Right lobe of liver (tissue), 6 donors: ENCODE measurements at regions not wholly inside any gene's neighbourhood (a gene's known extent, or its start where the extent isn't known, plus 50 kb on each side); places are given as distances from the start of the nearest gene placed in this dataset.
A peak's percentile ranks its signal among the peaks of the same experiment; 100 is the strongest.
"Not testable (repeated sequence)": the region's sequence is repeated elsewhere in the genome, so short reads cannot be mapped to it uniquely, and the experiment has no call there.

Experiments
- ATAC-seq, 4 donors: fragments of 200-7000 bp; cut with Tn5 transposase; one replicate each; pipeline ENCODE4 v1.9.1; 2020; ENCODE audit warnings: mild to moderate bottlenecking in 4 of 4, moderate library complexity in 4 of 4
- DNase-seq, 3 donors: peaks; one replicate each; pipeline ENCODE4 v3.0.0-alpha.2; 2020
- H3K27ac ChIP-seq, 3 donors: fragments of 200-600 bp; one replicate each; pipeline ENCODE4 v1.8.0; 2022
- H3K27me3 ChIP-seq, 2 donors: fragments of 200-600 bp; one replicate each; pipeline ENCODE4 v1.8.0; 2022
- H3K36me3 ChIP-seq, 4 donors: fragments of 200-600 bp; sonication (generic) in 1 of 4; one replicate each; pipeline versions ENCODE4 v1.5.1 to v1.8.0; 2017 to 2022; ENCODE audit warnings: control low read depth in 1 of 4
- H3K4me1 ChIP-seq, 4 donors: fragments of 200-600 bp; sonication (generic) in 1 of 4; one replicate each; pipeline versions ENCODE4 v1.5.1 to v1.8.0; 2017 to 2022; ENCODE audit warnings: control low read depth in 1 of 4
- H3K4me3 ChIP-seq, 3 donors: fragments of 200-600 bp; one replicate each; pipeline ENCODE4 v1.8.0; 2022
- H3K9me3 ChIP-seq, 4 donors: fragments of 200-600 bp; sonication (generic) in 1 of 4; one replicate each; pipeline versions ENCODE4 v1.5.1 to v1.8.0; 2017 to 2022; ENCODE audit warnings: control low read depth in 1 of 4
- POLR2A ChIP-seq: fragments of 450-650 bp; IDR thresholded peaks from one replicate; pipeline ENCODE4 v1.6.1; 2017; ENCODE audit warnings: antibody characterized with exemption, mild to moderate bottlenecking
- WGBS: methylation state at CpG from one replicate; pipeline ENCODE4 v1.1.6; 2018; ENCODE audit warnings: low coverage, low lambda C conversion rate; ENCODE audit not compliant: insufficient coverage; ENCODE audit errors: missing lambda C conversion rate; 5-methylcytosine and 5-hydroxymethylcytosine counted together
- intact Hi-C, 2 donors: fragments of 100-400 bp; cut with DNase I; formaldehyde crosslinking; loops; one replicate each; pipeline versions ENCODE4 v1.11.2 to v1.14.1; 2022
- TF ChIP-seq, protein P1 (sequence below), 4 donors: fragments of 200-600 bp in 3 of 4; fragments of 450-650 bp in 1 of 4; IDR thresholded peaks; one replicate each; pipeline versions ENCODE4 v1.5.1 to v1.8.0; 2016 to 2022; ENCODE audit warnings: antibody characterized with exemption in 4 of 4, mild to moderate bottlenecking in 2 of 4
- donor health status: DM: no; HTN: yes; CAD: no.
- donor health status: DM: no; HTN: no; CAD: no.
- donor health status: DM: no; HTN: no; CAD: no.
- donor health status: DM: no; HTN: yes; CAD: no.
- donor health status: DM: no; HTN: yes; CAD: no.

DNA sequence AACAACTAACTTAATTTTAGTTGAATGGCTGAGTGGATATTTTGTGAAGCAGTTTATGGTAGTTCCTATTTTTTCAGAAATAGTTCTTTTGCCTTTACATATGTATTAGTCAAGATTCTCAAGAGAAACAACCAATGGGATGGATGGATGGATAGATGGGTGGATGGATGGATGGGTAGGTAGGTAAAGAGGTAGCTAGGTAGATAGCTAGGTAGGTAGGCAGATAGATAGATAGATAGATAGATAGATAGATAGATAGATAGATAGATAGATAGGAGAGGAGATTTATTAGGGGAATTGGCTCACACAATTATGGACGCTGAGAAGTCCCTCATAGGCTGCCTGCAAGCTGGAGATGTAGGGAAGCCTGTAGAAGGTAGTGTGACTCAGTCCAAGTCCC lies 74.0 kb upstream of the NUDT6 start:
- ATAC-seq: no peak
- intact Hi-C loops: no loop called here

GRCh38 chr4:122997463-122998101 lies 75.2 kb upstream of the NUDT6 start:
- Histone ChIP-seq H3K9me3 (no peaks in the 10 kb centered on the region), H3K27me3 (no peaks in the 10 kb centered on the region), H3K36me3 (no peaks in the 10 kb centered on the region), H3K27ac (no peak overlapping the region), H3K4me1 (no peaks in the 10 kb centered on the region), H3K4me3 (no peak overlapping the region)
- no peak for ATAC-seq
- 84% methylated on average over 2 of the region's 2 CpGs for WGBS
- DNase-seq: no peak
- intact Hi-C loops: no loop called here
- no peak for TF ChIP-seq POLR2A
- TF ChIP-seq, protein P1, sequence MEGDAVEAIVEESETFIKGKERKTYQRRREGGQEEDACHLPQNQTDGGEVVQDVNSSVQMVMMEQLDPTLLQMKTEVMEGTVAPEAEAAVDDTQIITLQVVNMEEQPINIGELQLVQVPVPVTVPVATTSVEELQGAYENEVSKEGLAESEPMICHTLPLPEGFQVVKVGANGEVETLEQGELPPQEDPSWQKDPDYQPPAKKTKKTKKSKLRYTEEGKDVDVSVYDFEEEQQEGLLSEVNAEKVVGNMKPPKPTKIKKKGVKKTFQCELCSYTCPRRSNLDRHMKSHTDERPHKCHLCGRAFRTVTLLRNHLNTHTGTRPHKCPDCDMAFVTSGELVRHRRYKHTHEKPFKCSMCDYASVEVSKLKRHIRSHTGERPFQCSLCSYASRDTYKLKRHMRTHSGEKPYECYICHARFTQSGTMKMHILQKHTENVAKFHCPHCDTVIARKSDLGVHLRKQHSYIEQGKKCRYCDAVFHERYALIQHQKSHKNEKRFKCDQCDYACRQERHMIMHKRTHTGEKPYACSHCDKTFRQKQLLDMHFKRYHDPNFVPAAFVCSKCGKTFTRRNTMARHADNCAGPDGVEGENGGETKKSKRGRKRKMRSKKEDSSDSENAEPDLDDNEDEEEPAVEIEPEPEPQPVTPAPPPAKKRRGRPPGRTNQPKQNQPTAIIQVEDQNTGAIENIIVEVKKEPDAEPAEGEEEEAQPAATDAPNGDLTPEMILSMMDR (IDR thresholded peaks at IDR 0.05): no peak

More for the DNA sequence above, 74.0 kb upstream of the NUDT6 start:
- Histone ChIP-seq H3K4me1 (no peaks in the 10 kb centered on the region), H3K27ac (no peak overlapping the region), H3K4me3 (no peak overlapping the region), H3K36me3 (no peaks in the 10 kb centered on the region), H3K9me3 (no peaks in the 10 kb centered on the region), H3K27me3 (no peaks in the 10 kb centered on the region)
- WGBS: 89% methylated on average over 1 of the region's 1 CpG
- no peak for DNase-seq
- TF ChIP-seq, protein P1 (IDR thresholded peaks at IDR 0.05): no peak
- no peak for TF ChIP-seq POLR2A

DNA sequence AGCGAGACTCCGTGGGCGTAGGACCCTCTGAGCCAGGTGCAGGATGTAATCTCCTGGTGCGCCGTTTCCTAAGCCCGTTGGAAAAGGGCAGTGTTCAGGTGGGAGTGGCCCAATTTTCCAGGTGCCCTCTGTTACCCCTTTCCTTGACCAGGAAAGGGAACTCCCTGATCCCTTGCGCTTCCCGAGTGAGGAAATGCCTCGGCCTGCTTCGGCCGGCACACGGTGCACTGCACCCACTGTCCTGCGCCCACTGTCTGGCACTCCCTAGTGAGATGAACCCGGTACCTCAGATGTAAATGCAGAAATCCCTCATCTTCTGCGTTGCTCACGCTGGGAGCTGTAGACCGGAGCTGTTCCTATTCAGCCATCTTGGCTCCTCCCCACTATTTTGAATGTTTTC lies 81.7 kb upstream of the NUDT6 start:
- H3K4me1 ChIP-seq, H3K9me3 ChIP-seq, DNase-seq, H3K27ac ChIP-seq, H3K36me3 ChIP-seq, ATAC-seq, intact Hi-C loops, H3K4me3 ChIP-seq, H3K27me3 ChIP-seq: not testable (repeated sequence)
- 95% methylated on average over 11 of the region's 17 CpGs for WGBS

- not testable (repeated sequence) for DNase-seq
- ATAC-seq: peak in 1 of 4 donors; percentile 12
Observed at GRCh38 chr4:123005126-123005525, 82.7 kb upstream of the NUDT6 start.

GRCh38 chr4:123007679-123008078 lies 85.3 kb upstream of the NUDT6 start:
- H3K27me3 ChIP-seq: no peaks in the 10 kb centered on the region
- intact Hi-C loops: no loop called here
- H3K4me3 ChIP-seq: no peak overlapping the region
- H3K4me1 ChIP-seq: no peaks in the 10 kb centered on the region
- no peaks in the 10 kb centered on the region for H3K36me3 ChIP-seq
- H3K27ac ChIP-seq: no peak overlapping the region
- no peak for TF ChIP-seq POLR2A
- TF ChIP-seq, protein P1 (IDR thresholded peaks at IDR 0.05): no peak
- H3K9me3 ChIP-seq: no peaks in the 10 kb centered on the region
- no peak for ATAC-seq
- no peak for DNase-seq

More at GRCh38 chr4:123005126-123005525, 82.7 kb upstream of the NUDT6 start:
- H3K27me3 ChIP-seq, H3K27ac ChIP-seq, intact Hi-C loops, H3K36me3 ChIP-seq, H3K4me1 ChIP-seq, H3K9me3 ChIP-seq, H3K4me3 ChIP-seq: not testable (repeated sequence)
- 10% methylated on average over 1 of the region's 3 CpGs for WGBS

DNA sequence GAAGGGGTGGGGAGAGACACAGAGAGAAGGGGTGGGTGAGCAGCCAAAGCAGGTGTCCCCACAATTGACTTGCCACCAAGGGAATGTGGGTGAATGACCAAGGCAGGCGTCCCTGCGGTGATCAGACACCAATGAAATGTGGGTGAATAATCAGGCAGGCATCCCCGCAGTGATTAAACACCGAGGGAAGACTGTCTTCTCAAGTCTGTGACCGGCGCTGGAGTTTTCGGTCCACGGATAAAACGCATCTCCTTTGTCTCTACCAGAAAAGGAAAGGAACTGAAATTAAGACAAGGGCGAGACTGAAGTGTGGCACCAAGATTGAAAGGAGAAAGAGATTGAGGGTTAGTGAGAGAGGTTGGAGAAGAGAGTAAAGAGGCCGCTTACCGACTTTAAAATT lies 90.0 kb upstream of the NUDT6 start:
- not testable (repeated sequence) for ATAC-seq

More for the DNA sequence above, 90.0 kb upstream of the NUDT6 start:
- 88% methylated on average over 11 of the region's 12 CpGs for WGBS
- intact Hi-C loops, H3K36me3 ChIP-seq, H3K27me3 ChIP-seq, H3K4me3 ChIP-seq, H3K4me1 ChIP-seq, DNase-seq, H3K9me3 ChIP-seq, H3K27ac ChIP-seq: not testable (repeated sequence)
